GM21360 (cell line): ENCODE measurements at regions not wholly inside any gene's neighbourhood (a gene's known extent, or its start where the extent isn't known, plus 50 kb on each side); places are given as distances from the start of the nearest gene placed in this dataset.
"Not testable (repeated sequence)": the region's sequence is repeated elsewhere in the genome, so short reads cannot be mapped to it uniquely, and the experiment has no call there.

Experiments
- ATAC-seq: cut with Tn5 transposase; IDR thresholded peaks from one replicate; pipeline ENCODE4 v1.9.1; 2021; ENCODE audit warnings: mild to moderate bottlenecking, moderate library complexity; ENCODE audit not compliant: unreplicated experiment

DNA sequence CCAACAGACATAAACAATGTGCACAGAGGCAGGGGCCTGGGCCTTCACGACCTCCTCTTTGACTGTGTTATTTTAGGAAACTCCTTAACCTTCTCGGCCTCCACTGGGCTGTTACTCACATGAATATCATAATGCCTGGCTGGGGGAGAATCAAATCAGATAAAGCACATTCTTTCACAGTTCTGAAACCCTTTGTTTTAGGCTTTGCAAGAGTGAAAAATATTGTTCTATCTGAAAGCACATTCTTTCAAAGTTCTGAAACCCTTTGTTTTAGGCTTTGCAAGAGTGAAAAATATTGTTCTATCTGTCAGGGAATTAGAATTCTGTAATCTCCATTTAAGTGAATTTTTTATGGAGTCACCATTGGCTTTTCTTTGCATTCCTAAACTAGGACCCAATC lies 50.7 kb upstream of the SYNDIG1 start:
- no peak for ATAC-seq

DNA sequence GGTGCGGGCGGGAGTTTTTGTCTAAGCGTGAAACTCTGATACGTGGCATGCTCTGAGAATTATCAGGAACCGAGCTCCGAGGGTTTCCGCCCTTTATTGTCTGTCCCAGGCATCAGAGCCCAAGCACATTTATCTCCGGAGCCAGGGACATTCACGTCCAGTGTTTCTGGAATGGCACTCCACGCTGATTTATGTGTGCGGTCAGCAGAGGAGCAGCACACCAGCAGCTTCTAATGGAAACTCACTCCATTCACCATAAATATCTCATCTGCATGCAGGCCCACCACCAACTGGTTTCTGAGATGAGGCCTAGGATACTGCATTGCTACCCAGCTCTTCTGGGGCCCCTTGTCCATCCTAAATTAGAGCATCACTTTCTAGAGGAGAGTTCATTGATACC lies 51.9 kb upstream of the SYNDIG1 start:
- no peak for ATAC-seq

DNA sequence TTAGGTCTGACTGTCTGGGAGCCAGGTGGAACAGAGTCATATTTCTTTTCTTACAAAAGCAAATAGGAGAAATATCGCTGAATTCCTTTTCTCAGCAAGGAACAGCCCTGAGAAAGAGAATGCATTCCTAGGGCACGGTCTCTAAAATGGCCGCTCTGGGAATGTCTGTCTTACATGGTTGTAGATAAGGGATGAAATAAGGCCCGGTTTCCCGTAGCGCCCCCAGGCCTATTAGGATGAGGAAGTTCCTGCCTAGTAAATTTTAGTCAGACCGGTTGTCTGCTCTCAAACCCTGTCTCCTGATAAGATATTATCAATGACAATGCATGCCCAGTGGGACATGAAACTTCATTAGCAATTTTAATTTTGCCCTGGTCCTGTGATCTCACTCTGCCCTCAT lies 54.0 kb upstream of the SYNDIG1 start:
- not testable (repeated sequence) for ATAC-seq

DNA sequence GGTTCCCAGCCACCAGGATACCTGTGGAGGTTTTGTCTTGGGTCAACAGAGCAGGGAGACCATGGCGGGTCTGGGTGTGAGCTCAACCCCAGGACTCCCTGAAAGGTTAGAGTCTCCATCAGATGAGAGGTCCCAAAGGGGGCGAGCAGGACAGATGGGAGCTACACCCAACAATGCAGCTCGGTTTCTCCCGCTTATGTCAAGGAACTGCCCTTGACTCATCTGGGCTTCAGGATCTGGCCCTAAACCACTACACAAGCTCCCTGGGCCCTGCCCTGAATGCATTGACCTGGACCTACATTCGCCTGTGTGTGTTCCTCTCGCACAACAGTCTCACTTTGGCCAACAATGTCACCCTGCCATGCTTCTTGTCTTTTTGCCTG lies 57.6 kb upstream of the SYNDIG1 start:
- no peak for ATAC-seq

DNA sequence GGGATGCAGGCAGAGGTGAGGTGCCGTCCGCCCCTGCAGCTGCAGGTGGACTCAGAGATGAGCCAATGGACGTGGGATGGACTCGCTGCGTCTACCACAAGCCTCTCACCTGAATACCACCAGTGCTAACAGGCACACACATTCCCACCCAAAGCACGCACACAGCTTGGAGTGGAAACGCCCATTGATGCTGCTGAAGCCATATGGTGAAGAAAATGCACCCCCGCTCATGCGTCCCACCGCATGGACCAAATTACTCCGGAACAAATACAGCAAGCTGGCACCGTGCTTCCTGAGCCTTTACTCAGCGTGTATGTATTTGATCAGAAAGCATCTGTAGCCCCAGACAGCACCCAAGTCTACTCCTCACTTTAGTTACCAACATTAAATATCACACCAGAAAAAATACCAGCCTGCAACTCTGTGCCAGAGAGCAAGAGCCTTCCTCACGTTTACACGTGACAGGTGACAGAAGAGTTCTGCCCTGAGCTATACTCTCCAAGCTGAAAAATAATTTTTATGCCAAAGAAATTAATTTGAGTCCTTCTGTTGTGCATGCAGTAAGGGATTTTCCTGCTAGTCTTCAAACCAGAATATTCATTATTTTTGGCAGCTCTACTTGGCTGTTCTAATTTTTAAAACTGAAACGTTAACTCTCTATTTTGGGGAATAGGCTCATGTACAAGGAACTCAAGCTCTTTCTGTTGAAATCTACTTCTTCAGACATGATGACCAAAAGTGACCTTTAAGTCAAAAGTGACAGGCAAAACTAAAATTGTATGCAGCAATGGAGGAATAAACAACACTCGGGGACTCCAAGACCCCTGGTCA lies 58.2 kb upstream of the SYNDIG1 start:
- no peak for ATAC-seq

DNA sequence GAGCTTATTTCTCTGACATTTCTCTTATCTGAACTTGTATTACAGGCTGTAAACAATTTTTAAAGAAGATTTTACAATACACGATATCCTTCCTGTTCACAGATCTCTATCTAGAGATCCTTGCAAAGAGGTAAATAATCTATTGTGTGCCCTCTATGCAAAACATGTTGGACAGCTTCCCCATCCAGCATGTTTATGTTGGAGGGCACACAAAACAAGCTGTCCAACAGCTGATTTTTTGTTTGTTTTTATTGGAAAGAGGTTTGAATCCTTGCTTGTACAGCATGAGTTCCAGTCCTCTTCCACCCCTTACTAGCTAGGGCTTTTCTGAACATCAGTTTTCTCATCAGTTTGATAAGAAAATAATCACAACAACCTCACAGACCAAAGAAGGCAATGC lies 62.3 kb upstream of the SYNDIG1 start:
- ATAC-seq: no peak

DNA sequence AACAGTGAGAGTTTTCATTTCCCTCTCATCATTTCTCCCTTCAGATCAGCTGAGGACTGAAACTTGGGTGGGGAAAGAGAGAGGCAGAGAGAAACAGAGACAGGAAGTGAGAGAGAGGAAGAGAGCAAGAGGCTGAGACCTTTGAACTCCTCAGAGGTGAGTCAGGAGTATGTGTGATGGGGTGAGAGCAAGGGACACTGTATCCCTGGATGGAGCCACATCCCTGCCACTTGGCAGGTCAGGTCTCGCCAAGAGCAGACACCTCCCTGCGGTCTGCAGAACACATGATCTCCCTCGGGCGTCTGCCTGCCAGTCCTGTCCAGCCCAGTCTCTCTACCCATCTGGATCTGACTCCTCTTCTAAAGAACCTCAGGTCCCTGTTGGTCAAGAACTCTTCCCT lies 62.7 kb upstream of the SYNDIG1 start:
- ATAC-seq: no peak

DNA sequence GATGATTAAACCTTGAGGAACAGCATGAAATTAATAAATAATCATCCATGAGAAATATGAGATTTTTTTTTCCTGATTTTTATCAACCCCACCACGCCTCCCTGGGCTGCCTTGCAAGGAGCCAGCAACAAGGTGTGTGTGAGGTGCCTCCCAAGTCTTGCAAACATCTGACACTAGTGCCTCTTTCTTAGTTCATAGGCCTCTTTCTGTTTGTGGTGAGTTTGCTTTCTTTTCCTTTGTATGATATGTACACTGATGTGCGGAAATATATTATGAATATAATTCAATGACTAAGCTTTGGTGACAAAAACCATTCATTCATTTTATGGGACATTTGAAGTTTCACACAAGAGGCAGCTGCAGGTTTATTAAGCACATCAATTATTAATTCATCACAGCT lies 63.2 kb upstream of the SYNDIG1 start:
- ATAC-seq: no peak

DNA sequence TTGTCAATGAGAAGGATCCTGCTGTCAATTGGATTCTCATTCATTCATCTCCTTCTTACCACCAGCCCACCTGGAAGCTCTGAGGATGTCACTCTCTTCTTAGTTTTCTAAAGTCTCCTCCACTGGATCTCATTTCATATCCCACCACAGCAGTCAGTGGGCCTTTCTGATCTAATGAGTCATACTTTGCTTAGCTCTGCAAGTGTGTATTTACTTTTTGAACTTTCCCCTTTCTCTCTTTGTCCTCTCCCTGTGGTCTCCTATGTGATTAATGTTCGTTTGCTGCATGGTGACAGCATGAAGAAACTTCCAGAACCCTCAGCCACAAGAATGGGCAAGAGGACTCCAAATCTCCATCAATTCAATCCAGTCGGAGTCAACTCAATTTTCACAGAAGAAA lies 63.6 kb upstream of the SYNDIG1 start:
- no peak for ATAC-seq

DNA sequence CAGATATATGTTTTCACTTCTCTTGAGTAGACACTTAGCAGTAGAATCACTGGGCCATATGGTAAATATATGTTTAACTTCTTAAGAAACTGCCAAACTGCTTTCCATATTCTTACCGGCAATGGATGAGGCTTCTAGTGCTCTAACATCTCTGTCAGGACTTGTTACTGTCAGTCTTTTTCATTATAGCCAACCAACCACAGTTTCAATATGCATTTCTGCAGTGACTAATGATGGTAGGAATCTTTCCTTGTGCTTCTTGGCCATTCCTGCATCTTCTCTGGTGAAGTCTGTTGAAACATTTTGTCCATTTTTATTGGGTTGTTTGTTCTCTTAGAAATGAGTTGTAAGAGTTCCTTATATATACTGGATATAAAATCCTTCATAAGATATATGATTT lies 66.0 kb upstream of the SYNDIG1 start:
- ATAC-seq: no peak

DNA sequence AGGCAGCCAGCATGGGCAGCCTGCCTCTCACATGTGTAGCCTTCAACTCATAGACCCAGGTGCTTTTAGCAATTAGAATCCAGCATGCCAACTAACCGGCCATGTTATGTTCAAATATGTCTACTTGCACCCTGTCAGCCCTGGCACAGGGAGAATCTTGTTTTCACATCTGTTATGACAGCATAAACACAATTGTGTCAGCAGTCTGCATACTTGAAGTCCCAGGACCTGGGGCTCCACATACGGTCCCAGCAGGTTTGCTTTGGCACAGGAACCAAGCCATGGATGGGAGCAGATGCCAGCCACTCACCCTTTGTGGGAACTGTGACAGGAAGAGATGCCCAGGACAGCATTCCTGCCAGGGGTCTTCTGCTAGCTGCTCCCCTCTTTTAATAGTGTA lies 67.2 kb upstream of the SYNDIG1 start:
- ATAC-seq: no peak

DNA sequence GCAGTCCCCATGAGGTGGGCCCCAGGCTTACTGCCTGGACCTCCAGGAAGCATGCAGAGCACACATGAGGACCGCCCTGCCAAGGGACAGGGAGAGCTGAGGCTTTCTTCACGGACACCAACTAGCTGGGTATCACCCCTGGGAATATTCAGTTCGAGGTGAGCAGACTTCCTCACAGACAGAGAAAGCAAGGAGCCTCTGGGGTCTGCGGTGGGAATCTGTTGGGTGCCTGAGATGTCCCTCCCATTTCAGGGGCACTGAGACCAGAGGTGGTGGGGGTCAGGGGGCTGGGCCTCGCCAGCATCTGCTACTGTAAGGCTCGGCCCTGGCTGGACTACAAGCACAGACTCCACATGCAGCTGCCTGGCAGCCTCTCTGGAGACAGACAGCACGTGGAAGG lies 74.3 kb upstream of the SYNDIG1 start:
- no peak for ATAC-seq

DNA sequence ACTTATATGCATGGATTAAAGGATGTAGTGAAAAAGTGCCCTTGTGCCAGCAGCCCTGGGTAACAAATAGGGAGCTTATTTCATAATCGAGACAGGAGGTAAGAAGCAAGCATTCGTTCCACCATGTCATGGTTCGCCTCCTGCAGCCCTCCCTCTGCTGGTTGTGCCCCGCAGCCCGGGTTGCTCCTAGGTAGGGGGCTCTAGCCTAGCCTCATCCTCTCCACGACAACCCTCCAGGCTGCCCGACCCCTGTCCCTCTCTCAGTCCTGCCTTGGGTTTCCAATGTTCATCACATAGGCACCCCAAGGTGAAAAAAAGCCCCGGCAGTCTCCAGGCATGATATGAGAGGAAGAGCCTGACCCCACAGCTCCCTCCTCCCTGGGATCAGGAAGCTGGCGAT lies 75.5 kb upstream of the SYNDIG1 start:
- ATAC-seq: no peak

DNA sequence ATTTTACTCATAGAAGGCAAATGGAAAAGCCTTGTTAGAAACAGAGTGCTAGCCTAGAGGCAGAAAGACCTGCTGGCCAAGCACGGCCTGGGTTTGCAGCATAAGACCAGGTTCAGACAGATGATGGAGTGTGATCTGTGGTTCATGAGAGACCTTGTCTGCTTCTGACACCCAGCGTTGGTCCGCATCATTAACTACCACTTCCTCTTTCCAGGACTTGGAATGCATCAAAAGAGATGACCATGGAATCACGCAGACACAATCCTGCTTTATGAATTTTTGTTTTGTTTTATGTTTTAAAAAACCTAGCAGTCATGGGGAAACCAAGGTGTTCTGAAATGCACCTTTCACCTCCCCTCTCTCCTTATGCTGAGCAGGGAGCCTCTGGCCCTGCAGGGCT lies 76.8 kb upstream of the SYNDIG1 start:
- no peak for ATAC-seq

DNA sequence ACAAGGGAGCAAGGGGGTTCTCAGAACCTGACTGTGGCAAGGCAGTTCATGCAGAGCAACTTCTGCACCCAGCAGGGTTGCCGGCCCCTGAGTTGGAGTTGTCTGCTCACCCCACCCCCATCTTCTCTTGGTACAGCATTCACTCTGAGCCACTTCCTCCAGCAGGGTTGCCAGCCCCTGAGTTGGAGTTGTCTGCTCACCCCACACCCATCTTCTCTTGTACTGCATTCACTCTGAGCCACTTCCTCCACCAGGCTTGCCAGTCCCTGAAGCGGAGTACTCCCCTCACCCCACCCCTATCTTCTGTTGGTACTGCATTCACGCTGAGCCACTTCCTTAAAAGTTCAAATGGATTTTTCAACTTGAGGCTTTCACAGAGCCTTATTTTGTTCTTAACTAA lies 79.7 kb upstream of the SYNDIG1 start:
- no peak for ATAC-seq

DNA sequence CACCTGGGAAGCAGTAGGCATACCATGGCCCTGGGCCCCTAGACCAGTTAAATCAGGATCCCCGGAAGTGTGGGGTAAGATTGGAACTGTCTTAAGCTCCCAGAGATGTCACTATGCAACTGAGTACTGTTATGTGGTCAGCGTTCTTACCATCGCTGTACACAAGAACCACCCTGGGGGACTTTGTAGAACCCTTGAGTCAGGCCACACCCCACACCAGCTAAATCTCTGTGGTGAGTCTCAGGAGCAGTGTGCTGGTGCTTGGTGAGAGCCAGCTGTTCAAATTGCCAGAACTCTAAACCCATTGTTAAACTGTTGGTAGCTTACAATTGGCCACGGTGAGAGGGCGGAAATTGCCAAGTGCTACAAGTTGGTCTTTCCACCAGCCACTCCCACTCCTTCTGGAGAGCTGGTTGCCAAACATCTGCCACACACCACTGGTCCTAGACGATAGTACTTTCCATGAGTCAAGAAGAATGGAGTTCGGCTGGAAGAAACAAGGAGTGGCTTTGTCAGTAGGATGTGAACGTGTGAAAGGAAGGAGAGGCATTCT lies 80.5 kb upstream of the SYNDIG1 start:
- ATAC-seq: no peak

DNA sequence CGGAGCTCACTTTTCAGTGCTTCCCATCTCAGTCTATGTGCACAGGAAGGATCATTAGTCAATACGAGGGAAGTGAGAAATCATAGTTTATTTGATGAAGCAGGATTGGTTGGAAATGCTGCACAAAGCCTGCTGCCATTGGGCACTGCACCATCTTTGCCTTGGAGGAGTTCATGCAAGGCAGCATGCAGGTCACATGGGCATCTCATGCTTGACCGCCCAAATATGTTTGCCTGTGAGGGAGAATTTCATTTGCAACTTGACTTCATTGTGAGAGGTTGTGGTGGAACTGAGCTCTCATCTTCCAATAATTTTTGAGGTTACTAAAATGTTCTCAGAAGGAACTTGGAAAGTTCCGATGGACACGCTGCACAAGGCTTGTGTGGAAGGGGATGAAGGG lies 83.9 kb upstream of the SYNDIG1 start:
- ATAC-seq: no peak

DNA sequence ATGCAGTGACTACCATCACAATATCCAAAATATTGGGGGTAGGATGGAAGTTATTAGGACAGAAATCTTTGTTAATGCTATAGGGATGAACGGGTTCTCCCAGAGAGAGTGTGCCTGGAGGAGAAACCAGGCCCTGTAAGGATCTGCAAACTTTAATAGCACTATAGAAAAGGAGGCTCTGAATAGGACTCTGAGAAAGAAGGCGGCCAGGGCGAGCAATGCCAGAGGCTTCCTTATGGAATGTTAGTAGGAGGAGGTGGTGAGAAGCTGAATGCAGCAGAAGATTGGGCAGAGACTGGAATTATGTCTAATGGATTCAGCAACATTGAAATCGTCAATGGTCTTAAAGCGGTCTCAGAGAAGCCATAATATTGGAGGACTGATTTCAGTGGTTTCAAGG lies 84.6 kb upstream of the SYNDIG1 start:
- ATAC-seq: no peak

DNA sequence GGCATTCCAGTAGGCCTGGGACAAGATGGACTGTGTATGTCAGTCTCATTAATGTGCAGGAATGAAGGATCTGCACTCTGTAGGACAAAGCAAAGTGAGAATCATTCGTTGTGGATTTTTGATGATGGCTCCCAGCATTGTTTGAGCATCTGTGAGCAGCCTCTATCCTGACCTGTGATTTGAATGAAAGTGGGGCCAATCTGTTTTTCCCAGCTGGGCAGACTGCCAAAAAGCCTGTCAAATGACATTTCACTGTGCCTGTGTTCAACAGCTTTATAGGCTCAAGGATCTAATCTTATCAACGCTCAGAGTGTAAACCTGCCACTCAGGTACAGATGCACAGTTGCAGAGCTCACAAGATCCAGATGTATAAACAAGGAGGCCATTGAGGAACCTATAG lies 86.7 kb upstream of the SYNDIG1 start:
- no peak for ATAC-seq

DNA sequence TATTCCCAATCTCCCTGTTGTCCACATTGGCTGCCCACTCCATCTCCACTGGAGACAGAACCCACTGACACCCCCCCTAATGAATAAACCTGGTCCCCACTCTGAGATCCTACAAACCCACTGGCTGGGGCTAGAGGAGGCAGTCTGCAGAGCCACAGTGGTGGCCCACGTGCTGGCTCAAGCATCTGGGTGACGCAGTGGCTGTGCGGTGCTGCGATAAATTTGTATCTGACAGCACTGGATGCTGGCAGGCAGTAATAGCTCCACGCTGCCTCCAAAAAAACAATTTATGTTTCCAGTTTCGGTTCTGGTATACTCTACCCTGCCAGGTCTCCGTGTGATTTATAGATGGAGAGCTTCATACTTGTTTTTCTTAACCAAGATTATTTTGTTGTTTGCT lies 87.1 kb upstream of the SYNDIG1 start:
- ATAC-seq: no peak

DNA sequence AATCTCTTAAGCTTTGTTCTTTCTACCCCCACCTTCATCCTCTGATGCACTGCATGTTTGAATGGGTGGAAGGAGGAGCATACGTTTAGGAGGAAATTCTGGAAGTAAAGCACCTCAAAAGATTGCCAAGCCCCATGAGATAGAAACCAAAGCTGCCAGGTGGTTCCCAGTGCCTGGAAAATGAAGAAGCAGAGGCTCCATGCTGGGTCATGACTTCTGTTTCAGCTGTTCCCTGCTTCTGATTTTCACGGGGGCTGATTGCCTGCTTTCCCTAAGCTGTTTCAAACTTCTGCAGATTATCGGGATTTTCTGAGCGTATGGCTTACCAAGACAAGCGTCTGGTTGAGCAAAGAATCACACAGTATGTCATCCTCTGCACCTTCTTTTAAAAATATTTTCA lies 87.5 kb upstream of the SYNDIG1 start:
- ATAC-seq: no peak

DNA sequence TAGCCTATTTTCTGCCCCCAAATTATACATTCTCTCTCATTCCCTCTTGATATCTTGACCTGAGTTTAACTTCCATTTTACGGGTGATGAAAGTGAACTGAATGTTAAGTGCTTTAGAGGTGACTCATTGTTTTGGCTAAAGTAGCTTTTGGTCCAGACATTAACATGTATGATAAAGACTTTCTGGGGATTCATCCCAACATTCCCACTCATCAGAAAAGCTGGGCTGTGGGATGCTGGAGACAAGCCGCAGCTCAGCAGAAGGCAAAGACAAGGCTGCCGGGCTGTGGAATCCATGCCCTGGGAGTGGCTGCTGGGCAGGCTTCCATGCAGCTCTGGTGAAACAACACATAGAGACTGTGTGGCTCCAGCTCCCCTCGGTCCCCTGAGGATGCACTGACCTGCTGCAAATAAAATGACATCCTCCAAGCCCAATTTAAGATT lies 89.9 kb upstream of the SYNDIG1 start:
- ATAC-seq: no peak
